ENCODE measurements at regions not wholly inside any gene's neighbourhood (a gene's known extent, or its start where the extent isn't known, plus 50 kb on each side); places are given as distances from the start of the nearest gene placed in this dataset.

DNA sequence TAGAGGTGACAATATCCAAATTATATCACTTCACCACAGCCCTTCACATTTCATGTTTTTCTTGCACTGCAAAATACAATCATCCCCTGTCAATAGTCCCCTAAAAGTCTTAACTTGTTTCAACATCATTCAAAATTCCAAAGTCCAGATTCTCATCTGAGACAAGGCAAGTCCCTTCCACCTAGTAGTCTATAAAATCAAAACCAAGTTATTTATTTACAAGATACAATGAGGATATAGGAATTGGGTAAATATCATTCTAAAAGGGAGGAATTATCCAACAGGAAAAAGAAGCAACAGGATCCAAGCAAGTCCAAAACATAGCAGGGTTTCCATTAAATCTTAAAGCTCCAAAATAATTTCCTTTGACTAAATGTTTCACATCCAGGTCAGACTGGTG lies 1076.1 kb upstream of the TMEFF2 start:
- Histone ChIP-seq H4K20me1 (ENCODE audit: insufficient read depth, low read length) (no peaks in the 10 kb centered on the region), H3K4me3 (ENCODE audit: low read length) (no peak overlapping the region), H3K27ac (ENCODE audit: low read length) (no peak overlapping the region), H3K27me3 (ENCODE audit: low read depth, low read length) (no peaks in the 10 kb centered on the region), H3K9me3 (ENCODE audit: insufficient read depth, low read length) (no peaks in the 10 kb centered on the region), H3K9ac (ENCODE audit: low read length) (no peak overlapping the region), H2AFZ (ENCODE audit: low read depth, low read length) (no peak overlapping the region), H3K4me2 (ENCODE audit: low read length) (no peak overlapping the region), H3K79me2 (ENCODE audit: low read length) (no peaks in the 10 kb centered on the region), H3K36me3 (replicated peaks; ENCODE audit: low read depth, low read length) (no peaks in the 10 kb centered on the region), H3K4me1 (ENCODE audit: low read length) (no peaks in the 10 kb centered on the region)
- TF ChIP-seq EZH2phosphoT487 (IDR thresholded peaks at IDR 0.05; ENCODE audit: low read depth), result no peak
- TF ChIP-seq, protein P1, sequence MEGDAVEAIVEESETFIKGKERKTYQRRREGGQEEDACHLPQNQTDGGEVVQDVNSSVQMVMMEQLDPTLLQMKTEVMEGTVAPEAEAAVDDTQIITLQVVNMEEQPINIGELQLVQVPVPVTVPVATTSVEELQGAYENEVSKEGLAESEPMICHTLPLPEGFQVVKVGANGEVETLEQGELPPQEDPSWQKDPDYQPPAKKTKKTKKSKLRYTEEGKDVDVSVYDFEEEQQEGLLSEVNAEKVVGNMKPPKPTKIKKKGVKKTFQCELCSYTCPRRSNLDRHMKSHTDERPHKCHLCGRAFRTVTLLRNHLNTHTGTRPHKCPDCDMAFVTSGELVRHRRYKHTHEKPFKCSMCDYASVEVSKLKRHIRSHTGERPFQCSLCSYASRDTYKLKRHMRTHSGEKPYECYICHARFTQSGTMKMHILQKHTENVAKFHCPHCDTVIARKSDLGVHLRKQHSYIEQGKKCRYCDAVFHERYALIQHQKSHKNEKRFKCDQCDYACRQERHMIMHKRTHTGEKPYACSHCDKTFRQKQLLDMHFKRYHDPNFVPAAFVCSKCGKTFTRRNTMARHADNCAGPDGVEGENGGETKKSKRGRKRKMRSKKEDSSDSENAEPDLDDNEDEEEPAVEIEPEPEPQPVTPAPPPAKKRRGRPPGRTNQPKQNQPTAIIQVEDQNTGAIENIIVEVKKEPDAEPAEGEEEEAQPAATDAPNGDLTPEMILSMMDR (IDR thresholded peaks at IDR 0.05; ENCODE audit: low read depth, low read length), result no peak

DNA sequence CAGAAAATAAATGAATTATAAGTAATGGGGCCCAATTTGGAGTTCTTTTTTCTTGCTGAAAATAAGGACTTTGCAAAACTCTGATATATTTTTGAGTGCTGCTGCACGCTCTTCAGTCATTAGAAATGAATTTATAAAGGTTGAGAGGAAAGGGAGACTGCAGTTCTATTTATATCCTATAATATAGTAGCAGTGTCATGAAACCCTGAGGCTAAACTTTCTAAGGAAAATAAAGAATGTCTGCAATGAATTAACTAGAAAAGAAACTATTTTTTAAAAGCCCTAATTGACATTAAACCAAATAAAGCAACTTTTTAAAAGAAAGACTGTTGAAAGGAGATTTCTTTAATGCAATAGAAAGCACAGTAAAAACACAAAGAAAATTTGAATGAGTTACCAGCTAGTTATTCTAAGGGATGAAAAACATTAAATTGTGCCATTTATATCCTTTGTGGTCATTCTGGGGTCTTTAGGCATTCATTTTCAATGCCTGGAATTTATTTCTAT lies 1072.8 kb upstream of the TMEFF2 start:
- Histone ChIP-seq H3K4me1 (ENCODE audit: low read length) (no peaks in the 10 kb centered on the region), H4K20me1 (ENCODE audit: insufficient read depth, low read length) (no peaks in the 10 kb centered on the region), H3K4me3 (ENCODE audit: low read length) (no peak overlapping the region), H3K27me3 (ENCODE audit: low read depth, low read length) (no peaks in the 10 kb centered on the region), H3K27ac (ENCODE audit: low read length) (no peak overlapping the region), H3K4me2 (ENCODE audit: low read length) (no peak overlapping the region), H3K9ac (ENCODE audit: low read length) (no peak overlapping the region), H2AFZ (ENCODE audit: low read depth, low read length) (no peak overlapping the region), H3K79me2 (ENCODE audit: low read length) (no peaks in the 10 kb centered on the region), H3K36me3 (replicated peaks; ENCODE audit: low read depth, low read length) (no peaks in the 10 kb centered on the region), H3K9me3 (ENCODE audit: insufficient read depth, low read length) (no peaks in the 10 kb centered on the region)
- TF ChIP-seq EZH2phosphoT487 (IDR thresholded peaks at IDR 0.05; ENCODE audit: low read depth), result no peak
- TF ChIP-seq, protein P1 (IDR thresholded peaks at IDR 0.05; ENCODE audit: low read depth, low read length), result no peak

DNA sequence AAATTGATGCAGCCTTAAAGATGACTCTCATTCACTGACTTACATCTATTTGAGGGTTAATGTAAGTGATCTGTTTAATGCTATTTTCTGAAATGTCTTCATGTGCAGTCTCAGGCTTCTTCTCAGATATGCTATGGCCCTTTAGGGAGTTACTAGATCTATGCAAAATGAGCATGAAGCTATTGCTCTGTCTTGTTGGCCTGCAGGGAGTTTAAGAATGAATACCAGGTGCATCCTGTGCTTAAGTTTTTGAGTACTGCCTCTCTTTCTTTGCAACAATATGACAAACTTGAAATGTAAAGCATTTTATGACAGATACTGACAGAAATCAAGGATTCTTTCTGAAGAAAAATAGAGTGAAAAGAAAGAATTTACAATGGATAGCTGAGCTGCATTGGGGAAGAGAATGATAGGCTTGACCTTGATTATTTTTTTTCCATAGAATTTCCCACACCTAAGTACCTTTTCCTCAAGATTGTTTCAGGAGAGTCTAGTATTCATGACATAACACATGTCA lies 1058.3 kb upstream of the TMEFF2 start:
- Histone ChIP-seq H3K4me2 (ENCODE audit: low read length) (no peak overlapping the region), H3K36me3 (replicated peaks; ENCODE audit: low read depth, low read length) (no peaks in the 10 kb centered on the region)
- TF ChIP-seq, protein P1 (IDR thresholded peaks at IDR 0.05; ENCODE audit: low read depth, low read length), result no peak
- TF ChIP-seq EZH2phosphoT487 (IDR thresholded peaks at IDR 0.05; ENCODE audit: low read depth), result no peak

DNA sequence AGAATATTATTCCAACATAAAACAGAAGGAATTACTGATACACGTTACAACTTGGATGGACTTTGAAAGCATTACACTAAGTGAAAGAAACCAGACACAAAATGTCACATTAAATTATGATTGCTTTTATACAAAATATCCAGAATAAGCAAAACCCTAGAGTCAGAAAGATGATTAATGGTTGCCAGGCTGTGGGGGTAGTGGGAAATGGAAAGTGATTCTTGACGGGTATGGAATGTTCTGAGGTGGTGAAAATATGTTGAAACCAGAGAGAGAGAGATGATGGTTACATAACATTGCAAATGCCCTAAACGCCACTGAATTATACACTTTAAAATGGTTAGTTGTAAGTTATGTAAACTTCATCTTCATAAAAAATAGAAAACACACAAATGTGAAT lies 1057.2 kb upstream of the TMEFF2 start:
- Histone ChIP-seq H3K4me1 (ENCODE audit: low read length) (no peaks in the 10 kb centered on the region), H3K9ac (ENCODE audit: low read length) (no peak overlapping the region), H4K20me1 (ENCODE audit: insufficient read depth, low read length) (no peaks in the 10 kb centered on the region), H3K4me3 (ENCODE audit: low read length) (no peak overlapping the region), H3K79me2 (ENCODE audit: low read length) (no peaks in the 10 kb centered on the region), H3K9me3 (ENCODE audit: insufficient read depth, low read length) (no peaks in the 10 kb centered on the region), H2AFZ (ENCODE audit: low read depth, low read length) (no peak overlapping the region), H3K27ac (ENCODE audit: low read length) (no peak overlapping the region), H3K27me3 (ENCODE audit: low read depth, low read length) (no peaks in the 10 kb centered on the region), H3K36me3 (replicated peaks; ENCODE audit: low read depth, low read length) (no peaks in the 10 kb centered on the region), H3K4me2 (ENCODE audit: low read length) (no peak overlapping the region)
- TF ChIP-seq EZH2phosphoT487 (IDR thresholded peaks at IDR 0.05; ENCODE audit: low read depth), result no peak
- TF ChIP-seq, protein P1 (IDR thresholded peaks at IDR 0.05; ENCODE audit: low read depth, low read length), result no peak

More for the DNA sequence above, 1058.3 kb upstream of the TMEFF2 start:
- H3K9me3 ChIP-seq (ENCODE audit: insufficient read depth, low read length), result no peaks in the 10 kb centered on the region
- H3K27ac ChIP-seq (ENCODE audit: low read length), result no peak overlapping the region
- H4K20me1 ChIP-seq (ENCODE audit: insufficient read depth, low read length), result no peaks in the 10 kb centered on the region
- no peaks in the 10 kb centered on the region for H3K4me1 ChIP-seq (ENCODE audit: low read length)
- no peaks in the 10 kb centered on the region for H3K27me3 ChIP-seq (ENCODE audit: low read depth, low read length)
- H3K79me2 ChIP-seq (ENCODE audit: low read length), result no peaks in the 10 kb centered on the region
- no peak overlapping the region for H3K9ac ChIP-seq (ENCODE audit: low read length)
- no peak overlapping the region for H3K4me3 ChIP-seq (ENCODE audit: low read length)
- no peak overlapping the region for H2AFZ ChIP-seq (ENCODE audit: low read depth, low read length)
